Activated naive CD8-positive, alpha-beta T cell treated with anti-CD3 and anti-CD28 coated beads for 36 hours (primary cell): ENCODE measurements at regions not wholly inside any gene's neighbourhood (a gene's known extent, or its start where the extent isn't known, plus 50 kb on each side); places are given as distances from the start of the nearest gene placed in this dataset.
"Not testable (repeated sequence)": the region's sequence is repeated elsewhere in the genome, so short reads cannot be mapped to it uniquely, and the experiment has no call there.

Experiments used
- DNase-seq: peaks from one replicate; pipeline ENCODE4 v3.0.0; 2021
- H3K27ac Mint-ChIP-seq: one replicate; pipeline ENCODE4 v1.8.0; 2022; ENCODE audit warnings: mild to moderate bottlenecking, moderate library complexity, mixed read lengths
- H3K27me3 Mint-ChIP-seq: one replicate; pipeline ENCODE4 v1.8.0; 2022; ENCODE audit warnings: mild to moderate bottlenecking, mixed read lengths
- H3K36me3 Mint-ChIP-seq: one replicate; pipeline ENCODE4 v1.8.0; 2021; ENCODE audit warnings: mild to moderate bottlenecking, mixed read lengths
- H3K4me1 Mint-ChIP-seq: one replicate; pipeline ENCODE4 v1.8.0; 2021; ENCODE audit warnings: mixed read lengths
- H3K4me3 Mint-ChIP-seq: one replicate; pipeline ENCODE4 v1.8.0; 2022; ENCODE audit warnings: mild to moderate bottlenecking, moderate library complexity, mixed read lengths
- H3K9me3 Mint-ChIP-seq: one replicate; pipeline ENCODE4 v1.8.0; 2022; ENCODE audit warnings: mixed read lengths

GRCh38 chr11:122559734-122560382, 95.7 kb upstream of the UBASH3B start:
- peak; percentile 6 for DNase-seq
- peaks cover 29% of the 10 kb centered on the region for H3K27me3 Mint-ChIP-seq
- no peak overlapping the region for H3K4me3 Mint-ChIP-seq
- no peaks in the 10 kb centered on the region for H3K9me3 Mint-ChIP-seq
- no peaks in the 10 kb centered on the region for H3K36me3 Mint-ChIP-seq
- no peaks in the 10 kb centered on the region for H3K4me1 Mint-ChIP-seq
- H3K27ac Mint-ChIP-seq = no peak overlapping the region

GRCh38 chr11:122559218-122559617, 96.3 kb upstream of the UBASH3B start:
- DNase-seq, H3K27ac Mint-ChIP-seq, H3K36me3 Mint-ChIP-seq, H3K4me3 Mint-ChIP-seq, H3K9me3 Mint-ChIP-seq, H3K4me1 Mint-ChIP-seq: not testable (repeated sequence)
- peaks cover 28% of the 10 kb centered on the region for H3K27me3 Mint-ChIP-seq

- peaks cover 21% of the 10 kb centered on the region for H3K27me3 Mint-ChIP-seq
- not testable (repeated sequence) for H3K4me1 Mint-ChIP-seq, H3K4me3 Mint-ChIP-seq, H3K9me3 Mint-ChIP-seq, DNase-seq, H3K36me3 Mint-ChIP-seq, H3K27ac Mint-ChIP-seq
These were observed 98.4 kb upstream of the UBASH3B start for GRCh38 chr11:122557163-122557562.

- no peaks in the 10 kb centered on the region for H3K36me3 Mint-ChIP-seq
These were observed 98.9 kb upstream of the UBASH3B start for GRCh38 chr11:122556605-122557004.

GRCh38 chr11:122538060-122538459, 117.5 kb upstream of the UBASH3B start:
- peaks cover 29% of the 10 kb centered on the region for H3K9me3 Mint-ChIP-seq
- no peak overlapping the region for H3K27ac Mint-ChIP-seq
- H3K4me1 Mint-ChIP-seq = no peaks in the 10 kb centered on the region
- H3K36me3 Mint-ChIP-seq = no peaks in the 10 kb centered on the region
- H3K4me3 Mint-ChIP-seq = no peak overlapping the region
- no peak for DNase-seq
- H3K27me3 Mint-ChIP-seq = no peaks in the 10 kb centered on the region

More at GRCh38 chr11:122556605-122557004, 98.9 kb upstream of the UBASH3B start:
- Mint-ChIP-seq H3K9me3 (no peaks in the 10 kb centered on the region), H3K27me3 (peaks cover 20% of the 10 kb centered on the region), H3K4me3 (no peak overlapping the region), H3K27ac (no peak overlapping the region), H3K4me1 (no peaks in the 10 kb centered on the region)
- DNase-seq = peak; percentile 36

- no peaks in the 10 kb centered on the region for H3K9me3 Mint-ChIP-seq
- DNase-seq = no peak
- no peak overlapping the region for H3K4me3 Mint-ChIP-seq
- H3K27me3 Mint-ChIP-seq = peaks cover 44% of the 10 kb centered on the region
- H3K36me3 Mint-ChIP-seq = no peaks in the 10 kb centered on the region
- no peak overlapping the region for H3K27ac Mint-ChIP-seq
- no peaks in the 10 kb centered on the region for H3K4me1 Mint-ChIP-seq
These were observed 130.6 kb upstream of the UBASH3B start for GRCh38 chr11:122524898-122525297.

GRCh38 chr11:122523846-122524805, 131.4 kb upstream of the UBASH3B start:
- Mint-ChIP-seq H3K4me1 (no peaks in the 10 kb centered on the region), H3K27me3 (peaks cover 41% of the 10 kb centered on the region), H3K27ac (no peak overlapping the region), H3K9me3 (no peaks in the 10 kb centered on the region), H3K4me3 (no peak overlapping the region), H3K36me3 (no peaks in the 10 kb centered on the region)
- DNase-seq = no peak

- H3K9me3 Mint-ChIP-seq = no peaks in the 10 kb centered on the region
- no peaks in the 10 kb centered on the region for H3K4me1 Mint-ChIP-seq
- no peak for DNase-seq
- H3K27ac Mint-ChIP-seq = no peak overlapping the region
- H3K36me3 Mint-ChIP-seq = no peaks in the 10 kb centered on the region
- no peak overlapping the region for H3K4me3 Mint-ChIP-seq
- H3K27me3 Mint-ChIP-seq = peaks cover 27% of the 10 kb centered on the region
These were observed 133.9 kb upstream of the UBASH3B start for GRCh38 chr11:122521626-122522025.

GRCh38 chr11:122517403-122518379, 137.8 kb upstream of the UBASH3B start:
- DNase-seq = no peak
- Mint-ChIP-seq H3K9me3 (no peaks in the 10 kb centered on the region), H3K4me1 (no peaks in the 10 kb centered on the region), H3K36me3 (no peaks in the 10 kb centered on the region), H3K27ac (no peak overlapping the region), H3K4me3 (no peak overlapping the region), H3K27me3 (peaks cover 13% of the 10 kb centered on the region)

- Mint-ChIP-seq H3K27ac (no peak overlapping the region), H3K36me3 (no peaks in the 10 kb centered on the region), H3K27me3 (peaks cover 10% of the 10 kb centered on the region), H3K4me3 (no peak overlapping the region), H3K4me1 (no peaks in the 10 kb centered on the region), H3K9me3 (no peaks in the 10 kb centered on the region)
- DNase-seq = no peak
These were observed 138.8 kb upstream of the UBASH3B start for GRCh38 chr11:122516686-122517085.

GRCh38 chr11:122513997-122514396, 141.5 kb upstream of the UBASH3B start:
- Mint-ChIP-seq H3K27me3 (no peaks in the 10 kb centered on the region), H3K4me3 (no peak overlapping the region), H3K4me1 (no peaks in the 10 kb centered on the region), H3K27ac (no peak overlapping the region), H3K9me3 (no peaks in the 10 kb centered on the region), H3K36me3 (no peaks in the 10 kb centered on the region)
- DNase-seq = no peak

- no peak for DNase-seq
- Mint-ChIP-seq H3K9me3 (no peaks in the 10 kb centered on the region), H3K4me3 (no peak overlapping the region), H3K27me3 (no peaks in the 10 kb centered on the region), H3K4me1 (no peaks in the 10 kb centered on the region), H3K36me3 (no peaks in the 10 kb centered on the region), H3K27ac (no peak overlapping the region)
These were observed 142.2 kb upstream of the UBASH3B start for GRCh38 chr11:122513328-122513727.

GRCh38 chr11:122512688-122513087, 142.8 kb upstream of the UBASH3B start:
- Mint-ChIP-seq H3K27ac (no peak overlapping the region), H3K4me1 (no peaks in the 10 kb centered on the region), H3K9me3 (no peaks in the 10 kb centered on the region), H3K27me3 (no peaks in the 10 kb centered on the region), H3K36me3 (no peaks in the 10 kb centered on the region), H3K4me3 (no peak overlapping the region)
- no peak for DNase-seq

- no peak overlapping the region for H3K27ac Mint-ChIP-seq
These were observed 145.6 kb upstream of the UBASH3B start for GRCh38 chr11:122509899-122510298.

GRCh38 chr11:122509091-122509490, 146.4 kb upstream of the UBASH3B start:
- H3K4me3 Mint-ChIP-seq = no peak overlapping the region
- no peak for DNase-seq
- no peak overlapping the region for H3K27ac Mint-ChIP-seq
- H3K36me3 Mint-ChIP-seq = no peaks in the 10 kb centered on the region
- H3K9me3 Mint-ChIP-seq = no peaks in the 10 kb centered on the region
- no peaks in the 10 kb centered on the region for H3K4me1 Mint-ChIP-seq
- peaks cover 29% of the 10 kb centered on the region for H3K27me3 Mint-ChIP-seq

More at GRCh38 chr11:122509899-122510298, 145.6 kb upstream of the UBASH3B start:
- Mint-ChIP-seq H3K4me1 (no peaks in the 10 kb centered on the region), H3K9me3 (no peaks in the 10 kb centered on the region), H3K4me3 (no peak overlapping the region), H3K36me3 (no peaks in the 10 kb centered on the region), H3K27me3 (peaks cover 22% of the 10 kb centered on the region)
- DNase-seq = no peak
